ENCODE measurements at regions not wholly inside any gene's neighbourhood (a gene's known extent, or its start where the extent isn't known, plus 50 kb on each side); places are given as distances from the start of the nearest gene placed in this dataset.

- TF ChIP-seq CTCF (IDR thresholded peaks at IDR 0.05): no peak
- no peak for TF ChIP-seq POLR2A (IDR thresholded peaks at IDR 0.05)
These were observed 98.9 kb downstream of the RPLP1 start for GRCh38 chr15:69551391-69552056.

Data from tibial nerve (tissue), 3 donors.